ENCODE measurements at regions not wholly inside any gene's neighbourhood (a gene's known extent, or its start where the extent isn't known, plus 50 kb on each side); places are given as distances from the start of the nearest gene placed in this dataset.

DNA sequence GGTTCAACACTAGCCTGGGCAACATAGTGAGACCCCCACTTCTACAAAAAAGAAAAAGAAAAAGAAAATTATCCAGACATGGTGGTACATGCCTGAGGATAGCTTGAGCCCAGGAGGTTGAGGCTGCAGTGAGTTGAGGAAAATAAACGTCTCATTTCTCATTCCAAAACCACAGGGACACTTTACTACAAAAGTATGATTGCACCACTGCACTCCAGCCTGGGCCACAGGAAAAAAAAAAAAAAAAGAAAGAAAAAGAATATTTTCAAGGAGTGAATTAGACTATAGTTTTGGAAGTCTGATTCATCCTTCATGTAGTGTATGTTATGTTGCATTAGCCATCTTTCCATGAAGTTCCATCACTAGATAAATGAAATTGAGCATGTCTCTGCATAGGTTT is 149.5 kb upstream of the THBS1 start:
- TF ChIP-seq, protein P1, sequence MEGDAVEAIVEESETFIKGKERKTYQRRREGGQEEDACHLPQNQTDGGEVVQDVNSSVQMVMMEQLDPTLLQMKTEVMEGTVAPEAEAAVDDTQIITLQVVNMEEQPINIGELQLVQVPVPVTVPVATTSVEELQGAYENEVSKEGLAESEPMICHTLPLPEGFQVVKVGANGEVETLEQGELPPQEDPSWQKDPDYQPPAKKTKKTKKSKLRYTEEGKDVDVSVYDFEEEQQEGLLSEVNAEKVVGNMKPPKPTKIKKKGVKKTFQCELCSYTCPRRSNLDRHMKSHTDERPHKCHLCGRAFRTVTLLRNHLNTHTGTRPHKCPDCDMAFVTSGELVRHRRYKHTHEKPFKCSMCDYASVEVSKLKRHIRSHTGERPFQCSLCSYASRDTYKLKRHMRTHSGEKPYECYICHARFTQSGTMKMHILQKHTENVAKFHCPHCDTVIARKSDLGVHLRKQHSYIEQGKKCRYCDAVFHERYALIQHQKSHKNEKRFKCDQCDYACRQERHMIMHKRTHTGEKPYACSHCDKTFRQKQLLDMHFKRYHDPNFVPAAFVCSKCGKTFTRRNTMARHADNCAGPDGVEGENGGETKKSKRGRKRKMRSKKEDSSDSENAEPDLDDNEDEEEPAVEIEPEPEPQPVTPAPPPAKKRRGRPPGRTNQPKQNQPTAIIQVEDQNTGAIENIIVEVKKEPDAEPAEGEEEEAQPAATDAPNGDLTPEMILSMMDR (IDR thresholded peaks at IDR 0.05): no peak
- TF ChIP-seq POLR2A (IDR thresholded peaks at IDR 0.05): no peak
